Naive thymus-derived CD8-positive, alpha-beta T cell (primary cell): ENCODE measurements at regions not wholly inside any gene's neighbourhood (a gene's known extent, or its start where the extent isn't known, plus 50 kb on each side); places are given as distances from the start of the nearest gene placed in this dataset.
"Not testable (repeated sequence)": the region's sequence is repeated elsewhere in the genome, so short reads cannot be mapped to it uniquely, and the experiment has no call there.

Source experiments
- ATAC-seq, 2 donors: fragments of 150-1000 bp; cut with Tn5 transposase in 1 of 2; sonication (Bioruptor Pico), chemical (Tn5 transposase) in 1 of 2; 1 replicate in 1 of 2; 2 replicates in 1 of 2; pipeline ENCODE4 v1.10.0; 2021; ENCODE audit warnings: mild to moderate bottlenecking in 2 of 2, moderate library complexity in 2 of 2
- POLR2A ChIA-PET: fragments of 350-600 bp; sonication (Branson Sonifier 250); formaldehyde crosslinking; loops from one replicate; lab custom pipeline; 2021; ENCODE audit warnings: antibody characterized with exemption; lab: Charles Lee
- DNase-seq, 10 donors: peaks; one replicate each; pipeline versions ENCODE4 v3.0.0 to v3.0.0-alpha.2; 2020 to 2022
- H3K27ac Mint-ChIP-seq, 10 donors: one replicate each; pipeline ENCODE4 v1.8.0; 2020 to 2022; ENCODE audit warnings: mild to moderate bottlenecking in 10 of 10, mixed read lengths in 10 of 10, moderate library complexity in 4 of 10, inconsistent platforms in 1 of 10
- H3K27me3 Mint-ChIP-seq, 5 donors: one replicate each; pipeline ENCODE4 v1.8.0; 2021 to 2022; ENCODE audit warnings: mixed read lengths in 5 of 5
- H3K36me3 Mint-ChIP-seq, 3 donors: one replicate each; pipeline ENCODE4 v1.8.0; 2020 to 2022; ENCODE audit warnings: mixed read lengths in 3 of 3, mild to moderate bottlenecking in 2 of 3, inconsistent platforms in 1 of 3
- H3K4me1 Mint-ChIP-seq, 4 donors: one replicate each; pipeline ENCODE4 v1.8.0; 2021 to 2022; ENCODE audit warnings: mixed read lengths in 4 of 4
- H3K4me3 Mint-ChIP-seq, 10 donors: one replicate each; pipeline ENCODE4 v1.8.0; 2020 to 2022; ENCODE audit warnings: mild to moderate bottlenecking in 10 of 10, mixed read lengths in 10 of 10, moderate library complexity in 6 of 10, inconsistent platforms in 1 of 10
- H3K9me3 Mint-ChIP-seq, 9 donors: one replicate each; pipeline ENCODE4 v1.8.0; 2020 to 2022; ENCODE audit warnings: mixed read lengths in 9 of 9, mild to moderate bottlenecking in 3 of 9, inconsistent platforms in 1 of 9, moderate library complexity in 1 of 9

DNA sequence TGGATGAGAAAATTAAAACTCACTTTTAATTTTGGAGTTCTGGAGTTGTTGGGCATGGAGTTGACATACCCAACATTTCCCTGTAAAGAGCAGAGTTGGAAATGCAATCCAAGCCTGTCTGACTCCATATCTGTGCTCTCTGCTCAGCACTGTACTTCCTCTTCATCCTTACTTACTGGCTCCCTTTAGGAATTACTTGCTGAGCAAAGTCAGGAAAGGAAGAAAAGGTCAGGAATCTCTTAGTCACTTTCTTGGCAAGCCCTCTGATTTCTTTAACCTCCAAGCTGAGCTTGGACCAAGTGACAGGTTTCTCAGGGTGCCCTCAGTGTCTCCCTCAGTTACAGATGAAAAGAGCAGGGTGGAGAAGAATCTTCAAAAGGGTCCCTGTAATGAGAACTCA is 501.5 kb downstream of the ZIC3 start:
- H3K4me3 Mint-ChIP-seq: no peak overlapping the region
- no peaks in the 10 kb centered on the region for H3K4me1 Mint-ChIP-seq
- no peaks in the 10 kb centered on the region for H3K36me3 Mint-ChIP-seq
- ATAC-seq (no peak), DNase-seq (no peak)
- no peaks in the 10 kb centered on the region for H3K27me3 Mint-ChIP-seq
- no peak overlapping the region for H3K27ac Mint-ChIP-seq
- H3K9me3 Mint-ChIP-seq: peaks cover 0 to 2% (median 0%) of the 10 kb centered on the region in 9 donors
- POLR2A ChIA-PET: no interaction called here

DNA sequence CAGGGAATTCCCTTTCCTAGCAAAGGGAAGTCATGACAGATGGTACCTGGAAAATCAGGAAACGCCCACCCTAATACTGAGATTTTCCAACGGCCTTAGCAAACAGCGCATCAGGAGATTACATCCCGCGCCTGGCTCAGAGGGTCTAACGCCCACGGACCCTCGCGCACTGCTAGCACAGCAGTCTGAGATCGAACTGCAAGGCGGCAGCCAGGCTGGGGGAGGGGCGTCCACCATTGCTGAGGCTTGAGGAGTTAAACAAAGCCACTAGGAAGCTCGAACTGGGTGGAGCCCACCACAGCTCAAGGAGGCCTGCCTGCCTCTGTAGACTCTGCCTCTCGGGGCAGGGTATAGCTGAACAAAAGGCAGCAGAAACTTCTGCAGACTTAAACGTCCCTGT is 507.7 kb downstream of the ZIC3 start:
- Mint-ChIP-seq H3K4me1 (no peaks in the 10 kb centered on the region), H3K27ac (no peak overlapping the region), H3K36me3 (no peaks in the 10 kb centered on the region), H3K27me3 (peaks cover 0 to 4% (median 0%) of the 10 kb centered on the region in 5 donors), H3K9me3 (peaks cover 0 to 5% (median 0%) of the 10 kb centered on the region in 9 donors), H3K4me3 (no peak overlapping the region)
- POLR2A ChIA-PET: no interaction called here
- ATAC-seq (no peak), DNase-seq (no peak)

DNA sequence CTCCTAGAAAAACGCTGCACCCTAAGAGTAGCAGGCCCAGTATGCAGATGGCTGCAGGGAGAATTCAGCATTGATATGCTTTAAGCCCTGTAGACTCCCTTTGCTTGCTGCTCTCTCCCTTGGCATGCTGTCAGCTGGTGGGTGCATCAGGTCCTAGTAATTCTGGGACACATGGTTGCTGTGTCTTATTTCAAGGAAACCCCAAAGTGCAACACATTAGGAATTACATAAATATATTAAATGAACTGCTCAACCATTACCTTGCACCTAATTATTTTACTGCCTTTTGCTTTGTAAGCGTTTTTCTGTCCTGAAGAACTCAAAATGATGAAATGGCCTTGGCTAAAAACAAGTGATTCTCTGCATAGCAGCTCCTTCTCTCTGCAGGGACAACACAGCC is 516.3 kb downstream of the ZIC3 start:
- POLR2A ChIA-PET: no interaction called here
- Mint-ChIP-seq H3K4me3 (no peak overlapping the region), H3K27ac (peak overlapping the region in 1 of 10 donors; percentile 13), H3K27me3 (no peaks in the 10 kb centered on the region), H3K4me1 (no peaks in the 10 kb centered on the region), H3K36me3 (no peaks in the 10 kb centered on the region), H3K9me3 (peaks cover 0 to 5% (median 0%) of the 10 kb centered on the region in 9 donors)
- ATAC-seq: no peak
- no peak for DNase-seq

DNA sequence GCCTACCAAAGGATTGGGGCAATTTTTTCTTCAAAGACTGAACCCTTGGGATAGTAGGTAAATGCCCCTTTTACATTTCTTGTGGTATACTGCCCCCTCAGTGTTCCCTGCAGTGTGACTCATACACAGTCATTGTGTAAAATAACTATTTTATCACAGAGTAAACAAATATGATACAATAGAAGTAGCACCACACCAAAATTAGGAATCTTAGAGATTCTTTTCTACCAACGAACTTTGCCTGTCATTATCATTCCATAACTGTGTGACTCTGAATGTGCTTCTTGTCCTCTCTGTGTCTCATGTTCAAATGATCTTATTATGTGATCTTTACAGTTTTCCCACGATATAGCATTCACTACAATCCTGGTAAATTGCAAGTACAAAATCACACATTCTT is 517.0 kb downstream of the ZIC3 start:
- H3K4me1 Mint-ChIP-seq: no peaks in the 10 kb centered on the region
- DNase-seq (no peak), ATAC-seq (no peak)

DNA sequence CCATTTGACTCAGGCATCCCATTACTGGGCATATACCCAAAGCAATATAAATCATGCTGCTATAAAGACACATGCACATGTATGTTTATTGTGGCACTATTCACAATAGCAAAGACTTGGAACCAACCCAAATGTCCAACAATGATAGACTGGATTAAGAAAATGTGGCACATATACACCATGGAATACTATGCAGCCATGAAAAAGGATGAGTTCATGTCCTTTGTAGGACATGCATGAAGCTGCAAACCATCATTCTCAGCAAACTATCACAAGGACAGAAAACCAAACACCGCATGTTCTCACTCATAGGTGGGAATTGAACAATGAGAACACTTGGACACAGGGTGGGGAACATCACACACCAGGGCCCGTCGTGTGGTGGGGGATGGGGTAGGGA is 545.0 kb downstream of the ZIC3 start:
- H3K27ac Mint-ChIP-seq: not testable (repeated sequence)

More for the DNA sequence above, 517.0 kb downstream of the ZIC3 start:
- no peaks in the 10 kb centered on the region for H3K36me3 Mint-ChIP-seq
- peaks cover 0 to 5% (median 0%) of the 10 kb centered on the region in 9 donors for H3K9me3 Mint-ChIP-seq
- H3K27ac Mint-ChIP-seq: no peak overlapping the region
- H3K4me3 Mint-ChIP-seq: no peak overlapping the region
- no peaks in the 10 kb centered on the region for H3K27me3 Mint-ChIP-seq
- POLR2A ChIA-PET: no interaction called here

DNA sequence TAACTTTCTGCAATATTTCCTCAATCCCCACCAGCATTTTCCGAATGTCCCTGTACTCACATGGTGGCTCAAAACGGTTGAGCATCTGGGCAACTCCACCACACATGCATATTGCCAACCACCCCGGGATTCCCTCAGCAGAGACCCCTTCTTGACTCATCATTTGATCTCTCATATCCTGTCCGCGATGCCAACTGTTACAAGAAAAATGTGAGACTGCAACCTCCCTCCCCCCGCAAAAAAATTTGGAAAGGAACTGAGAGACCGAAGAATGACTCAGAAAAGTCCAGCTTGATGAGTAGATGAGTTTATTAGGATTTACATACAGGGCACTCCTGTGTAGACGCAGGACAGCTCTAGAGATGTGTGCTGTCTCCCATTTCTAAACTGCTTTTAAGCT is 561.4 kb downstream of the ZIC3 start:
- no peak overlapping the region for H3K27ac Mint-ChIP-seq
- H3K4me1 Mint-ChIP-seq: no peaks in the 10 kb centered on the region
- H3K9me3 Mint-ChIP-seq: no peaks in the 10 kb centered on the region
- no peaks in the 10 kb centered on the region for H3K36me3 Mint-ChIP-seq
- DNase-seq (no peak), ATAC-seq (no peak)
- POLR2A ChIA-PET: no interaction called here
- no peak overlapping the region for H3K4me3 Mint-ChIP-seq
- H3K27me3 Mint-ChIP-seq: peaks cover 0 to 3% (median 0%) of the 10 kb centered on the region in 5 donors

More for the DNA sequence above, 545.0 kb downstream of the ZIC3 start:
- H3K36me3 Mint-ChIP-seq, H3K27me3 Mint-ChIP-seq, H3K4me1 Mint-ChIP-seq, H3K4me3 Mint-ChIP-seq, POLR2A ChIA-PET, ATAC-seq, DNase-seq: not testable (repeated sequence)
- H3K9me3 Mint-ChIP-seq: peaks cover 0 to 17% (median 2%) of the 10 kb centered on the region in 9 donors

DNA sequence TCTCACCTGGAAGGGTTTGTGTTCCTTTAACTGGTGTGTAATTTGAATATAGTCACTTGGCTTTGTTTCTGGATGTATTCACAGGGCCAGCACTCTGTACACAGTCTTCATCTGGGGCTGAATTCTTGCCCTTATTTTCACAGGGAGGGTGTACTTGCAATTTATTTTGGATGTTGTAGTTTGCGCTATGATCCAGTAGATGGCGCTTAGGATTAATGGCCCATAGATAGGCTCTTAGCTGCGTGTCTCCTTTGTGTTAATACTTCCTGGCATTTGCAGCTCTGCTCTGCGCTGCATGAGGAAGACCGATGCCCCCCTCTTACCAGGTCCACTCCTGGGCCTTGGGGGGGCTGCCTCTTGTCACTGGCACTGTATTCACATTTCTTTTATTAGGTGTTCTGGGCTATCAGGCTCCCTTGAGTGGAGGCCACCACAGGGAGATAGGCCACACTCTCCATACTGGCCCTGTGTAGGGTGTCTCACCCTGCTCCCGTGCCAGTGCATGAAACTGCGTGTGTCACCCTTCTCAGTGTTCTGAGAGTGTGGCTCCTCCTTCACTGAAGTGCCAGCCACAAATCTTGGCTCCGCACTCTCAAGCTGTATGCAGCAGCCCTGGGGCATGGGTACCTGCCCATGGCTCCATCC is 562.2 kb downstream of the ZIC3 start:
- POLR2A ChIA-PET: no interaction called here
- peaks cover 0 to 3% (median 0%) of the 10 kb centered on the region in 5 donors for H3K27me3 Mint-ChIP-seq
- no peaks in the 10 kb centered on the region for H3K36me3 Mint-ChIP-seq
- DNase-seq (peak in 3 of 10 donors; percentile 17 to 28 (median 20)), ATAC-seq (no peak)
- H3K4me3 Mint-ChIP-seq: no peak overlapping the region
- no peaks in the 10 kb centered on the region for H3K4me1 Mint-ChIP-seq
- H3K9me3 Mint-ChIP-seq: no peaks in the 10 kb centered on the region
- H3K27ac Mint-ChIP-seq: no peak overlapping the region

DNA sequence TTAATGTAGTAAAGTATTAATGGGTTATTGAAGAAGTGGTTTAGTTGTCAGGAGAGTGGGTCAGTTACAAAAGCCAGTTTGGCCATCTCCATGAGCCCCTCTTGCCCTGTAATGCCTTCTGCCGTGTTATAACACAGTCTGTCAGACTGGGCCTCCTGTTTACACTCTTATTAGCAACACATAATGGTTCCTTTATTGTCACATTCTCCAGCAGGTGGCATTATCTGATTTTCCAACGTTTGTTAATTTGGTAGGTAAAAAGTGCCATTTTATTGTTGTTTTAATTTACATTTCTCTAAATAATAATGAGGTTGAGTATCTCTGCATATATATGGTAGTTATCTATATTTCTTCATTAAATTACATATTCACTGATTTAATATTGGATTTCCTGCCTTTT is 560.8 kb downstream of the FGF13 start:
- H3K27me3 Mint-ChIP-seq: peaks cover 0 to 4% (median 0%) of the 10 kb centered on the region in 5 donors
- POLR2A ChIA-PET: no interaction called here
- H3K27ac Mint-ChIP-seq: no peak overlapping the region
- no peaks in the 10 kb centered on the region for H3K36me3 Mint-ChIP-seq
- no peak for DNase-seq
- H3K4me3 Mint-ChIP-seq: no peak overlapping the region
- no peaks in the 10 kb centered on the region for H3K4me1 Mint-ChIP-seq
- H3K9me3 Mint-ChIP-seq: peaks cover 0 to 4% (median 0%) of the 10 kb centered on the region in 9 donors
- no peak for ATAC-seq

DNA sequence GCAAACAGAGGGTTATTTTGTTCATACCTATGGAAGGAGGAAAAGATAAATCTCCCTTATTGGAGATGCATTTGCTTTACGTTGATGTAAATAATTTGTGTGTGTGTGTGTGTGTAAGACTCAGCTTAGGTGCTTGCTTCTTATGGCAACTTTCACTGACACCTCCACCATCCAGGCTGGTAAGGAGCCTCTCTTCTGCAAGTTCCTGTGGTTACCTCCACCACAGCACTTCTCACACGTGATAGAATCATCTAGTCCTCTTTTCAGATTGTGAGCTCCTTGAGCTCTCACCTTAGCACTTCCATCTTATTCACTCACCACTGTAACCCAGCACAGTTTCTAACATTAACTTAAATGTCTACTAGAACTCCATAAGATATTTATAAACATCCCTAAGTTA is 553.7 kb downstream of the FGF13 start:
- no peak overlapping the region for H3K27ac Mint-ChIP-seq
- DNase-seq (no peak), ATAC-seq (no peak)
- peaks cover 0 to 4% (median 0%) of the 10 kb centered on the region in 5 donors for H3K27me3 Mint-ChIP-seq
- POLR2A ChIA-PET: no interaction called here
- no peak overlapping the region for H3K4me3 Mint-ChIP-seq
- no peaks in the 10 kb centered on the region for H3K4me1 Mint-ChIP-seq
- peaks cover 0 to 2% (median 0%) of the 10 kb centered on the region in 9 donors for H3K9me3 Mint-ChIP-seq
- H3K36me3 Mint-ChIP-seq: no peaks in the 10 kb centered on the region

DNA sequence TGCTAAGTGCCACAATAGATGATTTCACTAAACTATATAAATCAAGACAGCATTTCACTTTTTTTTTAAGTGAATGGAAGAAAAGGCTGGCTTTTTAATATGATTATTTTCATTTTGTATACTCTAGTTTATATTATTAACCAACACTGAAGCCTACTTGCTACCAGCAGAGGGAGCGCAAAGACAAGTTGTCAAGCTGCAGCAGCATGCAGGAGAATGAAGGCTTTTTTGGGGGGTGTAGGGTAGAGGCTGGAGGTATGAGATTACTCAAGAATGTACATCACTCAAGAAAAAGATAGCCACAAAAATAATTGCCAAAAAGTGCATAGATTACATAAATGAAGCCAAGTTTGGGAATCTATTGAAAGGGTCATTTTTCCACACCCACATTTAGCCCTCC is 519.5 kb downstream of the FGF13 start:
- DNase-seq (no peak), ATAC-seq (no peak)
- no peaks in the 10 kb centered on the region for H3K36me3 Mint-ChIP-seq
- H3K27ac Mint-ChIP-seq: no peak overlapping the region
- H3K27me3 Mint-ChIP-seq: no peaks in the 10 kb centered on the region
- H3K4me3 Mint-ChIP-seq: no peak overlapping the region
- POLR2A ChIA-PET: no interaction called here
- H3K9me3 Mint-ChIP-seq: no peaks in the 10 kb centered on the region
- H3K4me1 Mint-ChIP-seq: no peaks in the 10 kb centered on the region

DNA sequence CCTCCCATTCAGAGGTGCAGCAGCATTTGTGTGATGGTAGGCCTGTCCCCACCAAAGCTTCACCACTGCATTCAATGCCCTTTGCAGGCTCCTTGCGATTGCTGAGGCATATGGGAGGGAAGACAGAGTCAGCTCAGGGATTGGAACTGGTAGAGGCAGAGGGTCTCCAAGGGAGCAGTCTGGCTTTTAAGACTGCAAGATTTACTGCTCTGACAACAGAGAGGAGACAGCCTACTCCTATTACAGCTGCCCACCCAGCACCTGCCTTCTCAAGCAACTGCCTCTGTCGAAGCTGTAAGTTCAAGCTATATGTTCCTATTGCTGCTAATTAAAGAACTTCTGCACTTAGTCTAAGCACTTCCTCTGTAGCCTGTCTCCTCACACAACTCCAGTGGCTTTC is 481.8 kb downstream of the FGF13 start:
- POLR2A ChIA-PET: no interaction called here
- no peaks in the 10 kb centered on the region for H3K36me3 Mint-ChIP-seq
- H3K4me1 Mint-ChIP-seq: no peaks in the 10 kb centered on the region
- no peak for DNase-seq
- H3K4me3 Mint-ChIP-seq: no peak overlapping the region
- ATAC-seq: no peak
- H3K27ac Mint-ChIP-seq: no peak overlapping the region
- H3K9me3 Mint-ChIP-seq: peaks cover 0 to 14% (median 4%) of the 10 kb centered on the region in 9 donors
- H3K27me3 Mint-ChIP-seq: peaks cover 0 to 4% (median 0%) of the 10 kb centered on the region in 5 donors

DNA sequence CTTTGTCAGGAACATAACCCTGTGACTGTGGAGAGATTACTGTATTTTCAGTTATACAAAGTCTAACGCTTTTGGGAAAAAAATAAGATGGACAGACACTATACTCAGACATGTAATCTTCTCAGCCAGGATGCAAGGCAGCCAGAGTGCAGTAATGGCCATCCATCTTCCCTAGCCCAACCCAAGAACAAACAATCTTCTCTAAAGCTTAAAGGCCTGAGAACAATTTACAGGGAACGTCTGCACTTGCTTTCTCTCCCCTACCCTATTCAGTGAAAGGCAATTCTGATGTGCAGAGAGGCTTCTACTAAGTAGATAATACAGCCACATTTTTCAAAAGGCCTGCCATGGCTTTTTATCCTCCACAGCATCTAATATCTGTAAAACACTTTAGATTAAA is 471.3 kb downstream of the FGF13 start:
- ATAC-seq (no peak), DNase-seq (no peak)
- Mint-ChIP-seq H3K4me1 (no peaks in the 10 kb centered on the region), H3K27ac (no peak overlapping the region), H3K27me3 (no peaks in the 10 kb centered on the region), H3K9me3 (peaks cover 0 to 10% (median 0%) of the 10 kb centered on the region in 9 donors), H3K4me3 (no peak overlapping the region), H3K36me3 (no peaks in the 10 kb centered on the region)
- POLR2A ChIA-PET: no interaction called here

DNA sequence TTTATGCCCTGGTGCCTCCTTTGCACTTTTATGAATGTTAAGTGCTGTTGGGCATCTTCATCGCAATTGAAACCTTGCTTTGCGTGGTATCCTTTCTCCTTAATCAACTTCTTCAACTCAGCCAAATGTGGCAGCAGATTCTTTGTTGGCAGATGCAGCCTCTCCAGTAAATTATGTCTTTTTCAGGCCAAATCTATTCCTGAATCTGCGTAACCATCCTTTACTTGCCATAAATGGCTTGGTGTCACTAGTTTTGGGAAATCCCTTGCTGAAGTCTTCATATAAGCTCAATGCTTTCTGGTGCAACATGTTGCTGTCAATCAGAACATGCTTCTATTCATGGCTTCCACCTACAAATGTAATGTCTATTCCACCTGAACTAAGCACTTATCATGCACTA is 457.5 kb downstream of the FGF13 start:
- no peak overlapping the region for H3K4me3 Mint-ChIP-seq
- no peak overlapping the region for H3K27ac Mint-ChIP-seq
- ATAC-seq (no peak), DNase-seq (no peak)
- H3K4me1 Mint-ChIP-seq: no peaks in the 10 kb centered on the region
- POLR2A ChIA-PET: no interaction called here
- peaks cover 0 to 6% (median 0%) of the 10 kb centered on the region in 9 donors for H3K9me3 Mint-ChIP-seq
- H3K36me3 Mint-ChIP-seq: no peaks in the 10 kb centered on the region
- H3K27me3 Mint-ChIP-seq: peaks cover 0 to 2% (median 0%) of the 10 kb centered on the region in 5 donors

DNA sequence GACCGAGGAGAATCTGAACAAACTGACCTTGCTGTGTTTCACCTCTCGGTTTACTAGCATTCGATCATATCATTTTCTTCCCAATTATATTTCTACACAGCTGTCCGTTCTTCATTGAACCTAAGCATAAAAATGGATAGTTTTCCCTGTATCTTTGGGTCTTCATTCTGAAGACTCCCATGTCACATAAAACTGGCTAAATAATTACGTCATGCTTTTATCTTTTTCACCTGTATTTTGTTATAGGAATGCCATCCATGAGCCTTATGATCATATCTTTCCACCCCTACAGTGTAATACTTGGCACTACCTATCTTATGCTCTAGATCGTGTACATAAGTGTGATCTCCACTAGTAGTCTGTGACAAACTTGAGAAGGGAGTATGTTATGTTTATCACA is 456.1 kb downstream of the FGF13 start:
- Mint-ChIP-seq H3K4me1 (no peaks in the 10 kb centered on the region), H3K9me3 (peaks cover 0 to 12% (median 0%) of the 10 kb centered on the region in 9 donors), H3K4me3 (no peak overlapping the region), H3K36me3 (no peaks in the 10 kb centered on the region), H3K27me3 (peaks cover 0 to 9% (median 0%) of the 10 kb centered on the region in 5 donors), H3K27ac (no peak overlapping the region)
- POLR2A ChIA-PET: no interaction called here
- no peak for DNase-seq
- no peak for ATAC-seq
